H9 (cell line): ENCODE measurements at regions not wholly inside any gene's neighbourhood (a gene's known extent, or its start where the extent isn't known, plus 50 kb on each side); places are given as distances from the start of the nearest gene placed in this dataset.

Experiments used
- DNase-seq: peaks from one replicate; pipeline ENCODE4 v3.0.0-alpha.2; 2017
- H2AFZ ChIP-seq: one replicate; pipeline ENCODE4 v1.6.1; 2013; ENCODE audit warnings: mild to moderate bottlenecking, low read length, control low read depth, moderate library complexity
- H2AK5ac ChIP-seq: 2 replicates; pipeline ENCODE4 v1.6.1; 2013; ENCODE audit warnings: low read length, control low read depth, mixed read lengths; ENCODE audit not compliant: insufficient read length
- H2BK120ac ChIP-seq: one replicate; pipeline ENCODE4 v1.6.1; 2013; ENCODE audit warnings: low read depth, mild to moderate bottlenecking, low read length, control low read depth, inconsistent platforms; ENCODE audit not compliant: poor library complexity, severe bottlenecking
- H2BK12ac ChIP-seq: 2 replicates; pipeline ENCODE4 v1.6.1; 2013; ENCODE audit warnings: low read length, control low read depth, mixed read lengths, low read depth; ENCODE audit not compliant: insufficient read length
- H2BK15ac ChIP-seq: 2 replicates; pipeline ENCODE4 v1.6.1; 2013; ENCODE audit warnings: low read depth, low read length, control low read depth
- H2BK20ac ChIP-seq: one replicate; pipeline ENCODE4 v1.6.1; 2013; ENCODE audit warnings: low read depth, mild to moderate bottlenecking, low read length, control low read depth, inconsistent platforms; ENCODE audit not compliant: poor library complexity, severe bottlenecking
- H2BK5ac ChIP-seq: 2 replicates; pipeline ENCODE4 v1.6.1; 2013; ENCODE audit warnings: low read length, control low read depth, mixed read lengths; ENCODE audit not compliant: insufficient read length
- H3K14ac ChIP-seq: 2 replicates; pipeline ENCODE4 v1.6.1; 2013; ENCODE audit warnings: low read length, control low read depth; ENCODE audit not compliant: insufficient read depth
- H3K18ac ChIP-seq: 2 replicates; pipeline ENCODE4 v1.6.1; 2013; ENCODE audit warnings: low read depth, mild to moderate bottlenecking, mixed read lengths, low read length, control low read depth; ENCODE audit not compliant: insufficient read length
- H3K23ac ChIP-seq: 2 replicates; pipeline ENCODE4 v1.6.1; 2013; ENCODE audit warnings: low read length, control low read depth, mixed read lengths, low read depth; ENCODE audit not compliant: insufficient read length
- H3K23me2 ChIP-seq: 2 replicates; pipeline ENCODE4 v1.6.1; 2013; ENCODE audit warnings: low read depth, mild to moderate bottlenecking, mixed read lengths, low read length, control low read depth; ENCODE audit not compliant: insufficient read length, poor library complexity, severe bottlenecking
- H3K27ac ChIP-seq: 2 replicates; pipeline ENCODE4 v1.5.1; 2013; ENCODE audit warnings: low read length, control low read depth, mixed read lengths, low read depth; ENCODE audit not compliant: insufficient read length
- H3K27me3 ChIP-seq: 2 replicates; pipeline ENCODE4 v1.6.1; 2013; ENCODE audit warnings: low read length, control low read depth, inconsistent platforms; ENCODE audit not compliant: insufficient read depth
- H3K4ac ChIP-seq: 2 replicates; pipeline ENCODE4 v1.6.1; 2013; ENCODE audit warnings: low read depth, mild to moderate bottlenecking, control low read depth, inconsistent platforms, low read length, moderate library complexity
- H3K4me1 ChIP-seq: 2 replicates; pipeline ENCODE4 v1.6.1; 2013; ENCODE audit warnings: low read length, control low read depth, inconsistent platforms; ENCODE audit not compliant: insufficient read depth
- H3K4me2 ChIP-seq: 2 replicates; pipeline ENCODE4 v1.6.1; 2013; ENCODE audit warnings: low read length, control low read depth, mixed read lengths; ENCODE audit not compliant: insufficient read length, insufficient read depth
- H3K56ac ChIP-seq: 2 replicates; pipeline ENCODE4 v1.6.1; 2013; ENCODE audit warnings: low read depth, mild to moderate bottlenecking, mixed read lengths, low read length, control low read depth; ENCODE audit not compliant: insufficient read length
- H3K79me1 ChIP-seq: 2 replicates; pipeline ENCODE4 v1.6.1; 2013; ENCODE audit warnings: low read depth, mild to moderate bottlenecking, moderate library complexity, low read length, control low read depth, inconsistent platforms; ENCODE audit not compliant: insufficient read depth, poor library complexity, severe bottlenecking
- H3K79me2 ChIP-seq: 2 replicates; pipeline ENCODE4 v1.6.1; 2013; ENCODE audit warnings: low read length, control low read depth, inconsistent platforms; ENCODE audit not compliant: insufficient read depth
- H3K9ac ChIP-seq: 2 replicates; pipeline ENCODE4 v1.6.1; 2013; ENCODE audit warnings: low read length, control low read depth, mixed read lengths; ENCODE audit not compliant: insufficient read length; ENCODE audit errors: extremely low read depth
- H3K9me3 ChIP-seq: one replicate; pipeline ENCODE4 v1.6.1; 2013; ENCODE audit warnings: low read depth, low read length, inconsistent platforms; ENCODE audit not compliant: control insufficient read depth
- H3T11ph ChIP-seq: one replicate; pipeline ENCODE4 v1.6.1; 2013; ENCODE audit warnings: mild to moderate bottlenecking, low read length, control low read depth, inconsistent platforms
- H4K20me1 ChIP-seq: one replicate; pipeline ENCODE4 v1.6.1; 2013; ENCODE audit not compliant: control insufficient read depth, insufficient read length, insufficient read depth
- H4K5ac ChIP-seq: 2 replicates; pipeline ENCODE4 v1.6.1; 2013; ENCODE audit warnings: low read depth, mild to moderate bottlenecking, mixed read lengths, low read length, control low read depth; ENCODE audit not compliant: insufficient read length
- H4K8ac ChIP-seq: replicated peaks from 2 replicates; pipeline ENCODE4 v1.6.1; 2013; ENCODE audit warnings: low read length, control low read depth, mixed read lengths, low read depth; ENCODE audit not compliant: insufficient read length
- H4K91ac ChIP-seq: 2 replicates; pipeline ENCODE4 v1.6.1; 2013; ENCODE audit warnings: low read depth, mild to moderate bottlenecking, moderate library complexity, mixed read lengths, low read length, control low read depth; ENCODE audit not compliant: insufficient read length
- H3K27ac Mint-ChIP-seq, 3 experiments: 2 replicates in 2 of 3; 3 replicates in 1 of 3; pipeline ENCODE4 v1.8.0; 2020 to 2021; ENCODE audit warnings: mixed read lengths in 3 of 3, mild to moderate bottlenecking in 1 of 3, moderate library complexity in 1 of 3
- H3K27me3 Mint-ChIP-seq: 2 replicates; pipeline ENCODE4 v1.8.0; 2021; ENCODE audit warnings: low read depth, mild to moderate bottlenecking, moderate library complexity, mixed read lengths
- H3K36me3 Mint-ChIP-seq, 3 experiments: 2 replicates in 2 of 3; 3 replicates in 1 of 3; pipeline ENCODE4 v1.8.0; 2020 to 2021; ENCODE audit warnings: low read depth in 3 of 3, mixed read lengths in 3 of 3; ENCODE audit not compliant: insufficient read depth in 1 of 3
- H3K4me1 Mint-ChIP-seq, 2 experiments: 2 replicates each; pipeline ENCODE4 v1.8.0; 2020; ENCODE audit warnings: mixed read lengths in 2 of 2
- H3K4me3 Mint-ChIP-seq, 2 experiments: 2 replicates in 1 of 2; 3 replicates in 1 of 2; pipeline ENCODE4 v1.8.0; 2020 to 2021; ENCODE audit warnings: mild to moderate bottlenecking in 2 of 2, mixed read lengths in 2 of 2, moderate library complexity in 1 of 2
- H3K9me3 Mint-ChIP-seq, 2 experiments: 2 replicates in 1 of 2; 3 replicates in 1 of 2; pipeline ENCODE4 v1.8.0; 2020; ENCODE audit warnings: mild to moderate bottlenecking in 2 of 2, mixed read lengths in 2 of 2, moderate library complexity in 1 of 2
- WGBS: extraction: QIAGEN DNeasy Blood & Tissue Kit; methylation state at CpG from one replicate; pipeline ENCODE4 v1.1.7; 2013; ENCODE audit warnings: missing lambda C conversion rate, low lambda C conversion rate, mixed read lengths; ENCODE audit not compliant: insufficient read length; ENCODE audit errors: extremely low coverage; 5-methylcytosine and 5-hydroxymethylcytosine counted together
- TF ChIP-seq, protein P1 (sequence below): fragments of 200-600 bp; sonication (generic); conservative IDR thresholded peaks from 3 replicates; pipeline ENCODE4 v1.8.0; 2021; ENCODE audit warnings: antibody characterized with exemption, mild to moderate bottlenecking

DNA sequence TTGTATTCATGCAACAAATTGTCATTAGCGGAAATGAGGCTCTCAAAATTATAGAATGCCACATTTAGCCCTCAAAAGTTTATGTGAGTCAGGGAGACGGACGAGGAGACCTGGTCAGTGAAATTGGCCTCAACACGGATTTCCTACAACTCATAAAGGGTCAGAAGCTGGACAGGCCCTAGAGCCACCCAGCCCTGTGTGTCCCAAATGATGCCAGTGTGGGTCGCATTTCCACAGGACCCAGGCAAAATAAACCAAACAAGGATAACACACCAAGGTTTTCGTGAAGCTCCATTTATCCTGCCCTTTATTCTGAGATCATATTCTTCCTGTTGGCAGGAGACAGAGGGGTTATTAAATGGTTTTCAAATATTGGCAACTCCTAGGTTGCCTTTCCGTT is 72.0 kb upstream of the COL5A1 start:
- no peak overlapping the region for H3K56ac ChIP-seq
- H2BK20ac ChIP-seq, result no peak overlapping the region
- no peak overlapping the region for H4K91ac ChIP-seq
- H2BK5ac ChIP-seq, result no peak overlapping the region
- no peaks in the 10 kb centered on the region for H3K79me2 ChIP-seq
- Mint-ChIP-seq H3K36me3 (no peaks in the 10 kb centered on the region; a peak in 2 of 7 replicates), H3K9me3 (peaks cover 11 to 17% of the 10 kb centered on the region in 2 experiments), H3K4me1 (no peaks in the 10 kb centered on the region), H3K27ac (no peak overlapping the region), H3K27me3 (peaks cover 8% of the 10 kb centered on the region), H3K4me3 (no peak overlapping the region)
- H2BK120ac ChIP-seq, result no peak overlapping the region
- H2BK12ac ChIP-seq, result no peak overlapping the region
- no peak overlapping the region for H3K4ac ChIP-seq
- H2BK15ac ChIP-seq, result no peak overlapping the region
- H3T11ph ChIP-seq, result no peak overlapping the region
- H4K20me1 ChIP-seq, result no peaks in the 10 kb centered on the region
- no peak for DNase-seq
- H3K27me3 ChIP-seq, result no peaks in the 10 kb centered on the region
- H2AK5ac ChIP-seq, result no peak overlapping the region
- H3K4me1 ChIP-seq, result no peaks in the 10 kb centered on the region
- H3K79me1 ChIP-seq, result no peaks in the 10 kb centered on the region
- H3K23me2 ChIP-seq, result no peaks in the 10 kb centered on the region
- H2AFZ ChIP-seq, result no peak overlapping the region
- H3K9me3 ChIP-seq, result no peaks in the 10 kb centered on the region
- no peak overlapping the region for H3K23ac ChIP-seq
- WGBS, result no CpG with 5 or more reads among the region's 7 CpGs
- H3K4me2 ChIP-seq, result no peak overlapping the region
- H3K14ac ChIP-seq, result no peak overlapping the region
- TF ChIP-seq, protein P1, sequence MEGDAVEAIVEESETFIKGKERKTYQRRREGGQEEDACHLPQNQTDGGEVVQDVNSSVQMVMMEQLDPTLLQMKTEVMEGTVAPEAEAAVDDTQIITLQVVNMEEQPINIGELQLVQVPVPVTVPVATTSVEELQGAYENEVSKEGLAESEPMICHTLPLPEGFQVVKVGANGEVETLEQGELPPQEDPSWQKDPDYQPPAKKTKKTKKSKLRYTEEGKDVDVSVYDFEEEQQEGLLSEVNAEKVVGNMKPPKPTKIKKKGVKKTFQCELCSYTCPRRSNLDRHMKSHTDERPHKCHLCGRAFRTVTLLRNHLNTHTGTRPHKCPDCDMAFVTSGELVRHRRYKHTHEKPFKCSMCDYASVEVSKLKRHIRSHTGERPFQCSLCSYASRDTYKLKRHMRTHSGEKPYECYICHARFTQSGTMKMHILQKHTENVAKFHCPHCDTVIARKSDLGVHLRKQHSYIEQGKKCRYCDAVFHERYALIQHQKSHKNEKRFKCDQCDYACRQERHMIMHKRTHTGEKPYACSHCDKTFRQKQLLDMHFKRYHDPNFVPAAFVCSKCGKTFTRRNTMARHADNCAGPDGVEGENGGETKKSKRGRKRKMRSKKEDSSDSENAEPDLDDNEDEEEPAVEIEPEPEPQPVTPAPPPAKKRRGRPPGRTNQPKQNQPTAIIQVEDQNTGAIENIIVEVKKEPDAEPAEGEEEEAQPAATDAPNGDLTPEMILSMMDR, result no peak
- no peak overlapping the region for H4K8ac ChIP-seq
- H3K18ac ChIP-seq, result no peak overlapping the region
- H3K9ac ChIP-seq, result no peak overlapping the region
- no peak overlapping the region for H3K27ac ChIP-seq
- no peak overlapping the region for H4K5ac ChIP-seq
